Retinal pigment epithelial cell (primary cell): ENCODE measurements at regions not wholly inside any gene's neighbourhood (a gene's known extent, or its start where the extent isn't known, plus 50 kb on each side); places are given as distances from the start of the nearest gene placed in this dataset.

Experiments used
- DNase-seq: peaks from one replicate; pipeline ENCODE4 v3.0.0-alpha.2; 2010; ENCODE audit warnings: low read depth
- H3K4me3 ChIP-seq: 2 replicates; pipeline ENCODE4 v1.5.1; 2011; ENCODE audit warnings: mild to moderate bottlenecking, low read length, control low read depth, moderate library complexity
- CTCF ChIP-seq: conservative IDR thresholded peaks from 2 replicates; pipeline ENCODE4 v1.5.1; 2011; ENCODE audit warnings: low read depth, low read length, control low read depth, inconsistent platforms

GRCh38 chr9:7607421-7607820 lies 192.2 kb downstream of the DMAC1 start:
- no peak overlapping the region for H3K4me3 ChIP-seq
- DNase-seq = no peak
- TF ChIP-seq CTCF = no peak

- no peak for DNase-seq
- no peak for TF ChIP-seq CTCF
Observed at GRCh38 chr9:7606591-7606990, 193.0 kb downstream of the DMAC1 start.

DNA sequence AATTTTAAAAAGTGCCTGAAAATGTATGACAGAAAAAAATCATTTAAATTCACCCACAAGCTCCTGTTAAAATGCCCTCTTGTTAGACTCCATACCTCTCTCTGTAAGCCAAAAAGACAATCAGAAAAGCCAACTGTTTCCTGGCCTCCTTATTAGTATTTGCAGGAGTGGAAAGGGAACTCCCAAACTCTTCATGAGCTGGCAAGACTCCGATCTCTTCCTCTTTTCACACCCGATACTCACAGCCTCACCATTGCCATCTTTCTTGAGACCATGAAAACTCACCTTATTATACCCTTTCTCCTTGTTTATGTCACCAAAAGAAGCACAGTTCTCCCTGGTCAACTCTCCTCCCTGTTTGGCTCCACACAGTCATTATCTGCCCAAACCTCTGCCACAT lies 197.8 kb downstream of the DMAC1 start:
- TF ChIP-seq CTCF = no peak
- DNase-seq = no peak
- no peak overlapping the region for H3K4me3 ChIP-seq

More at GRCh38 chr9:7606591-7606990, 193.0 kb downstream of the DMAC1 start:
- H3K4me3 ChIP-seq = no peak overlapping the region

DNA sequence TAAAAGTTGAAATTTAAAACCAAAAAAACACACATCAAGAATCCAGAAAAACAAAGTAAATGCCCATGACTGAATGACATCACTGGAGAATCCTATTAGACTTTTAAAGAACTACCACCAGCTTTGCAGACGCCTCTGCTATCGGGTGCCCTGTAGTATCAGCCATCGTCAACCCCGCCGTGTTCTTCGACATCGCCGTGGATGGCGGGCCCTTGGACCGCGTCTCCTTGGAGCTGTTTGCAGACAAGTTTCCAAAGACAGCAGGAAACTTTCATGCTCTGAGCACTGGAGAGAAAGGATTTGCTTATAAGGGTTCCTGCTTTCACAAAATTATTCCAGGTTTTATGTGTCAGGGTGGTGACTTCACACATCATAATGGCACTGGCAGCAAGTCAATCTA lies 201.9 kb downstream of the DMAC1 start:
- DNase-seq = no peak
- no peak for TF ChIP-seq CTCF
- H3K4me3 ChIP-seq = no peak overlapping the region

GRCh38 chr9:7592321-7593316 lies 207.0 kb downstream of the DMAC1 start:
- no peak for DNase-seq
- peak; percentile 34 for TF ChIP-seq CTCF
- H3K4me3 ChIP-seq = no peak overlapping the region

DNA sequence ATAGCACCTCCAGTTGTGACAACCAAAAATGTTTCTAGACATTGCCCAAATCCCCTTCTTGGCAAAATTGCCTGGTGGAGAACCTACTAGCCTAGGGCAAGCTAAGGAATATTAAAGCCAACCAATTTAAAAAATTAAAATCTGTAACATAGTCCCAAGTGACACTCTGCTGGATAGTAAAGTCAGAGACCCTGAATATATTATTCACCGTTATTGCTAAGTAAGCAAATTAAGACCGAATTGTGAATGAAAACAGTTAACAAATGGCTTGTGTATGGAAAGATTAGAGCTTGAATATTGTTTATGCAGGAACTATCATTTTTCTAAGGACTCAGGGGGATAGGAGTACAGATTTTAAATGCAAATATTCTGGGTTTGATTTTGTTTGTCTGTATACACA lies 208.1 kb downstream of the DMAC1 start:
- no peak for DNase-seq
- no peak for TF ChIP-seq CTCF

GRCh38 chr9:7580568-7580967 lies 219.0 kb downstream of the DMAC1 start:
- no peak for DNase-seq
- no peak for TF ChIP-seq CTCF
- H3K4me3 ChIP-seq = no peak overlapping the region

More for the DNA sequence above, 208.1 kb downstream of the DMAC1 start:
- no peak overlapping the region for H3K4me3 ChIP-seq
